Osteoblast (primary cell): ENCODE measurements at regions not wholly inside any gene's neighbourhood (a gene's known extent, or its start where the extent isn't known, plus 50 kb on each side); places are given as distances from the start of the nearest gene placed in this dataset.
A peak's percentile ranks its signal among the peaks of the same experiment; 100 is the strongest.
"Not testable (repeated sequence)": the region's sequence is repeated elsewhere in the genome, so short reads cannot be mapped to it uniquely, and the experiment has no call there.

Experiments used
- DNase-seq: peaks from one replicate; pipeline ENCODE4 v3.0.0; 2011; ENCODE audit warnings: low spot score, mixed read lengths; ENCODE audit not compliant: insufficient read length; ENCODE audit errors: missing footprints
- H2AFZ ChIP-seq: 2 replicates; pipeline ENCODE4 v1.6.0; 2011; ENCODE audit warnings: mild to moderate bottlenecking, low read length
- H3K27ac ChIP-seq: 2 replicates; pipeline ENCODE4 v1.5.1; 2011; ENCODE audit warnings: mild to moderate bottlenecking, low read depth, low read length, moderate library complexity
- H3K27me3 ChIP-seq: 2 replicates; pipeline ENCODE4 v1.6.0; 2012; ENCODE audit warnings: mild to moderate bottlenecking, control low read depth, inconsistent platforms, low read length, moderate library complexity; ENCODE audit not compliant: insufficient read depth
- H3K36me3 ChIP-seq: 2 replicates; pipeline ENCODE4 v1.5.1; 2011; ENCODE audit warnings: mild to moderate bottlenecking, low read length, control low read depth, moderate library complexity; ENCODE audit not compliant: insufficient read depth
- H3K4me1 ChIP-seq: 2 replicates; pipeline ENCODE4 v1.5.1; 2011; ENCODE audit warnings: mild to moderate bottlenecking, low read length, control low read depth, moderate library complexity; ENCODE audit not compliant: insufficient read depth
- H3K4me2 ChIP-seq: 2 replicates; pipeline ENCODE4 v1.6.0; 2011; ENCODE audit warnings: mild to moderate bottlenecking, low read length; ENCODE audit not compliant: insufficient read depth
- H3K4me3 ChIP-seq: fragments of 200-600 bp; sonication (generic); 3 replicates; pipeline ENCODE4 v1.5.1; 2012; ENCODE audit warnings: mild to moderate bottlenecking, low read length, inconsistent platforms; ENCODE audit not compliant: insufficient read depth
- H3K79me2 ChIP-seq: 2 replicates; pipeline ENCODE4 v1.6.0; 2012; ENCODE audit warnings: mild to moderate bottlenecking, low read length, control low read depth, inconsistent platforms; ENCODE audit not compliant: insufficient read depth
- H3K9me3 ChIP-seq: 2 replicates; pipeline ENCODE4 v1.5.1; 2011; ENCODE audit warnings: low read depth, low read length, control low read depth
- H4K20me1 ChIP-seq: 2 replicates; pipeline ENCODE4 v1.6.0; 2012; ENCODE audit warnings: mild to moderate bottlenecking, low read length, control low read depth; ENCODE audit not compliant: insufficient read depth

GRCh38 chr1:148432318-148432717, 50.8 kb downstream of the PPIAL4G start:
- H3K4me3 ChIP-seq, H3K79me2 ChIP-seq, H3K9me3 ChIP-seq, H3K27me3 ChIP-seq, DNase-seq, H3K36me3 ChIP-seq, H3K4me1 ChIP-seq, H2AFZ ChIP-seq, H4K20me1 ChIP-seq: not testable (repeated sequence)
- H3K4me2 ChIP-seq = peak overlapping the region; percentile 36
- peak overlapping the region; percentile 53 for H3K27ac ChIP-seq

- H3K79me2 ChIP-seq, H4K20me1 ChIP-seq, H3K4me3 ChIP-seq, H3K36me3 ChIP-seq, H3K27ac ChIP-seq, H3K27me3 ChIP-seq, H2AFZ ChIP-seq, DNase-seq, H3K4me2 ChIP-seq, H3K9me3 ChIP-seq: not testable (repeated sequence)
- peaks cover 15% of the 10 kb centered on the region for H3K4me1 ChIP-seq
Observed at GRCh38 chr1:148429856-148430255, 53.2 kb downstream of the PPIAL4G start.

- DNase-seq = peak; percentile 37
- H3K27ac ChIP-seq = not testable (repeated sequence)
Observed at GRCh38 chr1:148426940-148427611, 56.0 kb downstream of the PPIAL4G start.

GRCh38 chr1:148426385-148426784, 56.7 kb downstream of the PPIAL4G start:
- not testable (repeated sequence) for H3K36me3 ChIP-seq, DNase-seq, H3K27ac ChIP-seq, H3K4me2 ChIP-seq, H3K9me3 ChIP-seq, H3K4me3 ChIP-seq, H3K27me3 ChIP-seq, H2AFZ ChIP-seq, H3K79me2 ChIP-seq, H4K20me1 ChIP-seq
- H3K4me1 ChIP-seq = peaks cover 12% of the 10 kb centered on the region

More at GRCh38 chr1:148426940-148427611, 56.0 kb downstream of the PPIAL4G start:
- H3K9me3 ChIP-seq, H4K20me1 ChIP-seq, H3K4me2 ChIP-seq, H3K79me2 ChIP-seq, H3K4me3 ChIP-seq, H3K27me3 ChIP-seq, H2AFZ ChIP-seq, H3K36me3 ChIP-seq: not testable (repeated sequence)
- peaks cover 12% of the 10 kb centered on the region for H3K4me1 ChIP-seq

GRCh38 chr1:148424143-148425003, 58.7 kb downstream of the PPIAL4G start:
- not testable (repeated sequence) for DNase-seq, H3K79me2 ChIP-seq, H3K27ac ChIP-seq, H3K4me3 ChIP-seq, H3K27me3 ChIP-seq, H3K9me3 ChIP-seq, H3K4me2 ChIP-seq, H4K20me1 ChIP-seq, H3K36me3 ChIP-seq, H2AFZ ChIP-seq
- peaks cover 12% of the 10 kb centered on the region for H3K4me1 ChIP-seq

DNA sequence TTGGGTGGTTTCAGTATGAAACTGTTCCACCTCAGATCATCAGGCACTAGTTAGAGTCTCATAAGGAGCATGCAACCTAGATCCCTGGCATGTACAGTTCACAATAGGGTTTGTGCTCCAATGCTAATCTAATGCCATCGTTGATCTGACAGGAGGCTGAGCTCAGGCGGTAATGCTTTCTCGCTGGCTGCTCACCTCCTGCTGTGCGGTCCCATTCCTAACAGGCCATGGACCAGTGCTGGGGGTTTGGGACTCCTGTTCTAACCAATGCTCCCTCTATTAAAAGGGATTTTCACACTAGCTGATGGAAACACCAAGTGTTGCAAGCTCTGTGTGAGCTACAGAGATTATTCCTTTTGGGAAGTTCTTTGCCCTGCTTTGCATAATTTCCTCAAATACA, 60.2 kb downstream of the PPIAL4G start:
- not testable (repeated sequence) for H4K20me1 ChIP-seq, DNase-seq, H3K27ac ChIP-seq, H3K27me3 ChIP-seq, H3K36me3 ChIP-seq, H3K9me3 ChIP-seq, H3K79me2 ChIP-seq, H3K4me3 ChIP-seq, H2AFZ ChIP-seq, H3K4me2 ChIP-seq
- peaks cover 12% of the 10 kb centered on the region for H3K4me1 ChIP-seq

GRCh38 chr1:148417241-148417640, 65.9 kb downstream of the PPIAL4G start:
- H3K27me3 ChIP-seq, H3K9me3 ChIP-seq, DNase-seq, H3K27ac ChIP-seq, H3K4me1 ChIP-seq, H3K4me3 ChIP-seq, H2AFZ ChIP-seq, H3K36me3 ChIP-seq, H3K4me2 ChIP-seq, H3K79me2 ChIP-seq, H4K20me1 ChIP-seq: not testable (repeated sequence)

DNA sequence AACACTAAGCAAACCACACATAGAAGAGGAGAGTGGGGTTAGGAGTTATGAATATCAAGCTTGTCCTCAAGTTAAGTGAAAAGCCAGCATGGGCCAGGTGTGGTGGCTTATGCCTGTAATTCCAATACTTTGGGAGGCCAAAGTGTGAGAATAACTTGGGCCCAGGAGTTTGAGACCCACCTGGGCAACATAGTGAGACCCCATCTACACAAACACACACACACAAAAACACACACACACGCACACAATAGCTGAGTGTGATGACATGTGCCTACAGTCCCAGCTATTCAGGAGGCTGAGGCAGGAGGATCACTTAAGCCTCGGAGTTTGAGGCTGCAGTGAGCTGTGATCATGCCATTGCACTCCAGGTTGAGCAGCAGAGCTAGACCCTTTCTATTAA, 69.7 kb downstream of the PPIAL4G start:
- not testable (repeated sequence) for DNase-seq, H3K36me3 ChIP-seq, H3K27ac ChIP-seq, H3K27me3 ChIP-seq, H2AFZ ChIP-seq, H3K4me1 ChIP-seq, H4K20me1 ChIP-seq, H3K4me3 ChIP-seq, H3K4me2 ChIP-seq, H3K9me3 ChIP-seq, H3K79me2 ChIP-seq
